HG03064 (cell line): ENCODE measurements at regions not wholly inside any gene's neighbourhood (a gene's known extent, or its start where the extent isn't known, plus 50 kb on each side); places are given as distances from the start of the nearest gene placed in this dataset.

Source experiments
- ATAC-seq: cut with Tn5 transposase; IDR thresholded peaks from one replicate; pipeline ENCODE4 v1.9.1; 2021; ENCODE audit warnings: low read depth; ENCODE audit not compliant: unreplicated experiment

GRCh38 chr19:30167976-30168635 is 204.1 kb upstream of the ZNF536 start:
- no peak for ATAC-seq

DNA sequence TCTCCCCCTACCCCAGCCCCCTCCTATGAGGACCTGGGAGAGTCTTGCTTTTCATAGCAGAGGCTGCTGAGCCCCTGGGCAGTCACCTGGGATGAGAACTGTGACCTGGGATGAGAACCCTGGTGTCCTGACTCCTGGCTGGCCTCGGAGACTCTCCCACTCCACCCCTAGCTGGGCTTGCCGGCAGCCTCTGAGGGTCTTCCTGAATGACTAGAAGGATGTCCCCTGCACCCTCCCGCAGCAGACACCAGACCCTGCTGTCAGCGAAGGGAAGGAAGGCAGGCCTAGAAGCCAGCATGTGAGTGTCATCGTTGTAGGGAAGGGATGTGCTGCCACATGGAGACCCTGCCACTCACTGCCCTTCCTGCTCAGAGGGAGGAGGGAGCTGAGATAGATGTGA is 203.4 kb upstream of the ZNF536 start:
- no peak for ATAC-seq

- no peak for ATAC-seq
Measured at GRCh38 chr19:30169196-30169900, 202.8 kb upstream of the ZNF536 start.

DNA sequence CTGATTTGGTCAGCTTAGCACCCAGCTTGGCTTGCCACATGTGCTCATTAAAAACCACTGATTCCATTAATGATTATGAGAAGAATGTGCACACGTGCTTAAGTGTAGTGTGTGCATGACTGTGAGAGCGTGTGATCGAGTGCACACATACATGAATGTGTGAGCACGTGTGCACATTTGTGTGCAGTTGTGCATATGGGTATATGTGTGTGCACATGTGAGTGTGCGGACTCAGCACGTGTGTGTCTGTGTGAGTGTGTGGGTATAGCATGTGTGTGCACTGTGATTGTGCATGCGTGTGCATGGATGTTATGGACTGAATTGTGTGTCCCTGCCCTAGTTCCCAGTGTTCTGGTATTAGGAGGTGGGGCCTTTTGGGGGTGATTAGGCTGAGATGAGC is 202.1 kb upstream of the ZNF536 start:
- no peak for ATAC-seq

DNA sequence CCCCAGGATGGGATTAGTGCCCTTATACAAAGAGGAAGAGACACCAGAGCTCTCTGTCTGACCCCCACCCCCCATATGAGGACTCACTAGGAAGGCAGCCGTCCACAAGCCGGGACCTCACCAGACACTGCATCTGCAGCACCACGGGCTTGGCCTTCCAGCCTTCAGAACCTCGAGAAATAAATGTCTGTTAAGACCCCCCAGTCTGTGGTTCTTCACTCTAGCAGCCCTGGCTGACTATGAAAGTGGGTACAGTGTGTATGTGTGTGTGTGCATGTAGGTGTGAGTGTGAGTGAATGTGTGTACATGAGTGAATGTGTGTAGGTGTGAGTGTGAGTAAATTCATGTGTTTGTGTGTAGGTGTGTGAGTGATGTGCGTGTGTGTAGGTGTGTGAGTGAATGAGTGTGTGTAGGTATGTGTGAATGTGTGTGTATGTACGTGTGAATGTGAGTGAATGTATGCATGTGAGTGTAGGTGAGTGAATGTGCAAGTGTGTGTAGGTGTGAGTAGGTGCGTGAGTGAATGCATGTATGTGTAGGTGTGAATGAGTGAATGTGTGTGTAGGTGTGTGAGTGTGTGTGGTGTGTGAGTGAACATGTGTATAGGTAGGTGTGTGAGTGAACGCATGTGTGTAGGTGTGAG is 201.6 kb upstream of the ZNF536 start:
- no peak for ATAC-seq

- ATAC-seq: no peak
Measured at GRCh38 chr19:30171138-30171635, 201.0 kb upstream of the ZNF536 start.

GRCh38 chr19:30171795-30172612 is 200.2 kb upstream of the ZNF536 start:
- no peak for ATAC-seq

DNA sequence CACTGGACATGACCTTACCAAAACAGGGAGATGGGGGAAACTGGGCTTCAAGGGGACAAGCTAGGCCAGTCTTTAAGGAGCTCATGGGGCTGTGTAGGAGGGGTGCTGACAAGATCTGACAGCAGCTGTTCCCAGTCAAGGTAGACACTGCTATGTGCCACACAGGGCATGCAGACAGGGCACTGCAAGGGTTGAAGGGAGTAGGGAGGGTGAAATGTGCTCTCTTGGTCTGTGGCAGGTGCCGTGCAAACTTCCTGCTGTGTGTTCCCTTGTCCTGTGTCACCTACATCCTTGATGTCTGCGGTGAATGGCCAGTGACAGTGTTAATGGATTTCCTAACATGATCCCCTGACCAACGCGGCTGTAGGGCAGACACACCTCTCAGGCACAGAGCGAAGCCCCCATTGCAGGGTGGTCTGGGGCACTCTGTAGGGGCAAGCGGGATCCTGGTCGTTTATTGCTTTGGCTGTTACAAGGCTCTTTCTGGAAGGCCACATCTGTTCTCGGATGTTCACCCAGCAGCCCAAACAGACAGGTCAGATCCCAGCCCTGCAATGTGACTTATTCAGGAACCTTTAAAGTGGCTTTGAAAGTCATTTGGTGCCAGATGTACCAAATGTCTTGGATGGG is 199.5 kb upstream of the ZNF536 start:
- ATAC-seq: no peak

DNA sequence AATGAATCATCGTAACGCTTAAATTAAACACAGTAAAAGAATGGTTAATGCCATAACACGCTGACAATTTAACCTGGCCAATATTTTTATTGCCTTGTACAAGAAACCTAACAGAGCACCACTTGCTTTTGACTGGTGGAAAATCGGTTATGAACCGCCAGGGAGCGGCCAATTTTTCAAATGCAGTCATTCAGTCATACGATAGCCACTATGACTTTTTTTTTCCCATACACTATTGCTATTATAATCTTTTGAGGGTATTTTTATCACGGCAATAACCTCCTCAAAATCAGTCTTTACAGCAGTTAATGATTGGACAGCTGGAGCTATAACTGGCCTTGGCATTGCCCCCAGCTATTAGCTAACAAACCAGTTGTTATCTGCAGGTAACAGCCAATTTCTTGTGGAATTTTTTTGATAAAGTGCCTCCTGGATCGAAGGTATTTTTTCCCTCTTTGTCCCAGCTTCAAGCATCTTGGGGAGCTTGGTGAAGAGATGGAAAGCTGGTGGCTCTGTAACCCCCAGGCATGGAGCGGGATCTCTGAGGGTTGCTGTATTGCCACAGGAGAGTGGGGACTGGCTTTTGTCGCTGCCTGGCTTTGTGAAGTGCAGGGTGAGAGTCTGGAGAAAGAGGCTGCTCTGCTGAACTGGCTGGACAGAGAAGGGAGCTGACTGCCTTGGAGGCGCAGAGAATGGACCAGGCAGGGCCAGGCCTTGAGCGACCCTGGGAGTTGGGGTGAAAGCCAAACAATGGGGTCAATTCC is 198.4 kb upstream of the ZNF536 start:
- no peak for ATAC-seq

DNA sequence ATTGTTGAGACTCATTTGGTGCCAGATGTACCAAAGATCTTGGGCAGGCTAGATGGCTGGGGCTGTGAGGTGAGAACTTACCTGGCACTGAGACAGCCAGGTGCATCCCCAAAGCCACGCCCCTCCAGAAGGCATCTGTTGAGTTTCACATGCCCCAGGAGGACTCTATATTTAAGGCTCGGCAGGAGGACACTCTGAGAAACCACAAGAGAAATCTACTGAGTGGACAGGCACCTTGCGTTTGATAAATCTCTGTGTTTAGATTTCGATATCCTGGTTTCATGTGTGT is 197.9 kb upstream of the ZNF536 start:
- no peak for ATAC-seq

GRCh38 chr19:30174791-30175190 is 197.4 kb upstream of the ZNF536 start:
- ATAC-seq: no peak

- no peak for ATAC-seq
Measured at GRCh38 chr19:30175987-30176386, 196.2 kb upstream of the ZNF536 start.

GRCh38 chr19:30178721-30179402 is 193.3 kb upstream of the ZNF536 start:
- no peak for ATAC-seq

- no peak for ATAC-seq
Measured at GRCh38 chr19:30180691-30181090, 191.5 kb upstream of the ZNF536 start.

- ATAC-seq: no peak
Measured at GRCh38 chr19:30183807-30184490, 188.2 kb upstream of the ZNF536 start.

DNA sequence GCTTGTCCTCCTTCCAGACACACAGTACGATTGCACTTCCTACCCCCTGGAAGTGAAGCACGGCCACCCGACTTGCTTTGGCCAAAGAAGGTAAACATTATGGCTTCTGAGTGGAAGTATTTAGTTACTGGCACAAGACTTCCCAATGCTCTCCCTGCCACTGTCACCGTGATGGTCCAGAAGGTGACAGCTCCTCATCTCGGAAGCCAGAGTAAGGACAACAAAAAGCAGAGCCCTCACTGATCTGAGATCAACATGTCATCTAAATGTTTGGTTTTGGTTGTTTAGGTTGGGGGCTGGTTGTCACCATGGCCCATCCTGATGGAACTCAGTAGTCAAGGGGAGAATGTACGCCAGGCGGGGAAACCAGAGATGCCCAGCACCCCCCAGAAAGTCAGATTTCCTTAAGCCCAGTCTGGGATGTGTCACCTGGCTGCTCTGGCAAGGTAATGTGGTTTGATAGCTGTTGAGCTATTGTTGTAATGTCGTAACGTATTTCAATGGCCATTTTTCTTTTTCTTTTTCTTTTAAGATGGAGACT is 170.1 kb upstream of the ZNF536 start:
- no peak for ATAC-seq

- no peak for ATAC-seq
Measured at GRCh38 chr19:30204721-30205120, 167.5 kb upstream of the ZNF536 start.

DNA sequence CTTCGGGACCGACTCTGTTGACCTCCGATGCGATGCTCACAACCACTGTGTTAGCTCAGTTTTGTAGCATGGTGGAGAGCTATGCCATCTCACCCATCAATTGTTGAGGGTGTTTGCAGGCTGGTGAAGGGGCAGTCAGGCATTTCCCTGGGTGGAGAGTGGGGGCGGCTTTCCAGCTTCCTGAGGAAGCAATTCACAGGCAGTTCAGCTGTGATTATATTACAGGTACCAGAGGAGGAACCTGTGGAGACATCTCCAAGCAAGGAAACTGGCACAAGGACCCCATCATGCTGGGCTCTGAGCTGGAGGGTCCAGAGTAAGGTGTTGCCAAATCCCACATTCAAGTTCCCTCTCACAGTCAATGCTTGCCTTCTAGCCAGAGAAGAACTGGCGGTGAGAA is 166.0 kb upstream of the ZNF536 start:
- no peak for ATAC-seq

DNA sequence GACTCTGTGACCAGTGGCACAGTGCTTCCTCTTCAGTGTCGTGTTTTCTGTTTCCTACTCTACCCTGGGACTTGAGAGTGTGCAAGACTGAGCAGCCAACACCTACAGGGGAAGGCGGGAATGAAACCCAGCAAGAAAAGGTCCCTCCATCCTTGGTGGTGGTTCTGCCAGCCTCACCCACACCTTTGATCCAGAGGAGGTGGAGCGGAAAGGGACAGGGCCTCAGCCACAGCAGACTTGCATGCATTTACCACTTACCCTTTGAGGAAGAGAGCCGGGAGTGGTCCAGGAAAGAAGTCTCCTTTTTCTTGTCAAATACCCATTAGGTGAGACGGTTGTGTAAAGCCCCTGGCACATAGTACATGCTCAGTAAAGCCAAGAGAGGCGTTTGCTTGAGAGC is 164.8 kb upstream of the ZNF536 start:
- no peak for ATAC-seq
